HCT116 (cell line): ENCODE measurements at regions not wholly inside any gene's neighbourhood (a gene's known extent, or its start where the extent isn't known, plus 50 kb on each side); places are given as distances from the start of the nearest gene placed in this dataset.

Experiments
- ATAC-seq: fragments of 200-7000 bp; cut with Tn5 transposase; 2 replicates; pipeline ENCODE4 v1.9.1; 2020; ENCODE audit warnings: mild to moderate bottlenecking, moderate library complexity
- BruUV-seq: library from RNA; stranded (reverse); fragments of 400-500 nt; replicated peaks from 2 replicates; lab custom pipeline; 2021; lab: Mats Ljungman, UMichigan
- CTCF ChIA-PET: fragments of 300-600 bp; sonication (Branson Sonifier 250); formaldehyde crosslinking; loops from one replicate; lab custom pipeline; 2021; ENCODE audit warnings: antibody characterized with exemption; lab: Charles Lee
- POLR2A ChIA-PET: fragments of 300-600, 350-600 bp; sonication (Branson Sonifier 250); formaldehyde crosslinking; loops from one replicate; lab custom pipeline; 2021; ENCODE audit warnings: antibody characterized with exemption; lab: Charles Lee
- RAD21 ChIA-PET, 2 experiments: fragments of 300-600 bp; sonication (Branson Sonifier 250); formaldehyde crosslinking; loops; one replicate each; lab custom pipeline; 2023; ENCODE audit warnings: low total read pairs in 2 of 2; ENCODE audit not compliant: uncharacterized antibody in 2 of 2, unreplicated experiment in 2 of 2, low non-redundant PET in 1 of 2; lab: Charles Lee
- DNase-seq: peaks from one replicate; pipeline ENCODE4 v3.0.0-alpha.2; 2010; ENCODE audit warnings: low read depth, low spot score
- H2AFZ ChIP-seq: fragments of 200-600 bp; shearing (Covaris generic), sonication (generic); 2 replicates; pipeline ENCODE4 v1.6.1; 2017; ENCODE audit warnings: low read depth, mixed run types, mixed read lengths, antibody characterized with exemption, low read length; ENCODE audit not compliant: poor library complexity, severe bottlenecking
- H3K27ac ChIP-seq: 2 replicates; pipeline ENCODE4 v1.5.1; 2012; ENCODE audit warnings: low read depth, low read length
- H3K27me3 ChIP-seq: fragments of 200-600 bp; sonication (generic); 2 replicates; pipeline ENCODE4 v1.6.1; 2016; ENCODE audit warnings: mixed run types, low read length, mixed read lengths; ENCODE audit not compliant: insufficient read depth
- H3K36me3 ChIP-seq, 2 experiments: fragments of 200-500 bp in 1 of 2; fragments of 200-600 bp in 1 of 2; sonication (Bioruptor generic) in 1 of 2; sonication (generic) in 1 of 2; 2 replicates each; pipeline versions ENCODE4 v1.5.1 to v1.6.1; 2014 to 2016; ENCODE audit warnings: low read length in 2 of 2, inconsistent platforms in 1 of 2, mixed read lengths in 1 of 2, mixed run types in 1 of 2; ENCODE audit not compliant: insufficient read depth in 2 of 2, control insufficient read depth in 1 of 2
- H3K4me1 ChIP-seq, 2 experiments: fragments of 200-600 bp in 1 of 2; sonication (generic) in 1 of 2; 2 replicates each; pipeline versions ENCODE4 v1.5.1 to v1.6.1; 2012 to 2017; ENCODE audit warnings: low read length in 2 of 2, inconsistent platforms in 1 of 2, mild to moderate bottlenecking in 1 of 2, mixed read lengths in 1 of 2, mixed run types in 1 of 2, moderate library complexity in 1 of 2; ENCODE audit not compliant: insufficient read depth in 2 of 2, control insufficient read depth in 1 of 2
- H3K4me2 ChIP-seq: fragments of 200-600 bp; sonication (generic); 2 replicates; pipeline ENCODE4 v1.6.1; 2017; ENCODE audit warnings: mixed run types, low read length, mixed read lengths
- H3K4me3 ChIP-seq, 2 experiments: fragments of 200-600 bp in 1 of 2; sonication (generic) in 1 of 2; replicated peaks in 1 of 2; 2 replicates each; pipeline ENCODE4 v1.5.1; 2011 to 2016; ENCODE audit warnings: low read length in 2 of 2, control low read depth in 1 of 2, low read depth in 1 of 2, mild to moderate bottlenecking in 1 of 2, mixed read lengths in 1 of 2, mixed run types in 1 of 2
- H3K79me2 ChIP-seq: fragments of 200-600 bp; sonication (generic); 2 replicates; pipeline ENCODE4 v1.6.1; 2017; ENCODE audit warnings: mild to moderate bottlenecking, mixed run types, low read length, moderate library complexity, mixed read lengths; ENCODE audit not compliant: insufficient read depth
- H3K9ac ChIP-seq: fragments of 200-600 bp; sonication (generic); 2 replicates; pipeline ENCODE4 v1.6.1; 2016; ENCODE audit warnings: low read length, mixed read lengths
- H3K9me2 ChIP-seq: fragments of 200-600 bp; sonication (generic), shearing (Covaris generic); 2 replicates; pipeline ENCODE4 v1.6.1; 2017; ENCODE audit warnings: mixed run types, mild to moderate bottlenecking, moderate library complexity; ENCODE audit not compliant: insufficient read depth
- H3K9me3 ChIP-seq, 2 experiments: fragments of 200-500 bp in 1 of 2; fragments of 200-600 bp in 1 of 2; sonication (Bioruptor generic) in 1 of 2; sonication (generic) in 1 of 2; 2 replicates each; pipeline ENCODE4 v1.6.1; 2014 to 2017; ENCODE audit warnings: low read length in 2 of 2, mixed read lengths in 2 of 2, inconsistent platforms in 1 of 2, low read depth in 1 of 2, mild to moderate bottlenecking in 1 of 2, mixed run types in 1 of 2, moderate library complexity in 1 of 2; ENCODE audit not compliant: control insufficient read depth in 1 of 2, insufficient read depth in 1 of 2
- H4K20me1 ChIP-seq: fragments of 200-600 bp; sonication (generic), shearing (Covaris generic); 2 replicates; pipeline ENCODE4 v1.6.1; 2017; ENCODE audit warnings: mixed run types, mild to moderate bottlenecking, moderate library complexity; ENCODE audit not compliant: insufficient read depth
- CBX3 ChIP-seq: IDR thresholded peaks from 2 replicates; pipeline ENCODE4 v1.6.1; 2012; ENCODE audit warnings: low read depth
- CEBPB ChIP-seq: IDR thresholded peaks from 2 replicates; pipeline ENCODE4 v1.6.1; 2012; ENCODE audit warnings: low read depth
- EGR1 ChIP-seq: IDR thresholded peaks from 2 replicates; pipeline ENCODE4 v1.6.1; 2012; ENCODE audit warnings: low read depth
- EZH2phosphoT487 ChIP-seq: fragments of 200-600 bp; IDR thresholded peaks from 2 replicates; pipeline ENCODE4 v1.6.1; 2018; ENCODE audit warnings: antibody characterized with exemption, borderline replicate concordance
- FOSL1 ChIP-seq: IDR thresholded peaks from 2 replicates; pipeline ENCODE4 v1.6.1; 2012; ENCODE audit warnings: low read depth
- JUND ChIP-seq: IDR thresholded peaks from 2 replicates; pipeline ENCODE4 v1.6.1; 2012
- POLR2A ChIP-seq: IDR thresholded peaks from 2 replicates; pipeline ENCODE4 v1.7.0; 2011; ENCODE audit warnings: borderline replicate concordance; ENCODE audit not compliant: insufficient read depth, insufficient read length; ENCODE audit errors: extremely low read depth
- POLR2AphosphoS5 ChIP-seq: IDR thresholded peaks from 2 replicates; pipeline ENCODE4 v1.6.1; 2011; ENCODE audit warnings: mild to moderate bottlenecking, low read depth, low read length, moderate library complexity
- RAD21 ChIP-seq: IDR thresholded peaks from 2 replicates; pipeline ENCODE4 v1.6.1; 2012; ENCODE audit warnings: low read depth, mild to moderate bottlenecking
- SIN3A ChIP-seq: IDR thresholded peaks from 2 replicates; pipeline ENCODE4 v1.6.1; 2012; ENCODE audit warnings: low read depth
- SP1 ChIP-seq: IDR thresholded peaks from 2 replicates; pipeline ENCODE4 v1.6.1; 2012; ENCODE audit warnings: low read depth
- SRF ChIP-seq: IDR thresholded peaks from 2 replicates; pipeline ENCODE4 v1.6.1; 2012; ENCODE audit warnings: low read depth
- TCF7L2 ChIP-seq: IDR thresholded peaks from 2 replicates; pipeline ENCODE4 v1.7.0; 2011; ENCODE audit warnings: borderline replicate concordance, inconsistent platforms; ENCODE audit not compliant: insufficient read depth, insufficient read length; ENCODE audit errors: extremely low read depth
- YY1 ChIP-seq: IDR thresholded peaks from 2 replicates; pipeline ENCODE4 v1.6.1; 2011; ENCODE audit warnings: low read length, low read depth, moderate library complexity, mild to moderate bottlenecking; ENCODE audit not compliant: insufficient replicate concordance; ENCODE audit errors: extremely low read depth
- ZFX ChIP-seq: fragments of 450-650 bp; IDR thresholded peaks from 2 replicates; pipeline ENCODE4 v1.6.1; 2017
- ZNF274 ChIP-seq: fragments of 200-500 bp; sonication (Bioruptor generic); IDR thresholded peaks from 2 replicates; pipeline ENCODE4 v1.6.1; 2014; ENCODE audit warnings: mild to moderate bottlenecking, low read depth, low read length, inconsistent platforms
- intact Hi-C: fragments of 100-400 bp; cut with micrococcal nuclease; formaldehyde crosslinking; loops from 2 replicates; pipeline ENCODE4 v1.10.0; 2022
- TF ChIP-seq, protein P1 (sequence below): IDR thresholded peaks from 2 replicates; pipeline ENCODE4 v1.6.1; 2012

DNA sequence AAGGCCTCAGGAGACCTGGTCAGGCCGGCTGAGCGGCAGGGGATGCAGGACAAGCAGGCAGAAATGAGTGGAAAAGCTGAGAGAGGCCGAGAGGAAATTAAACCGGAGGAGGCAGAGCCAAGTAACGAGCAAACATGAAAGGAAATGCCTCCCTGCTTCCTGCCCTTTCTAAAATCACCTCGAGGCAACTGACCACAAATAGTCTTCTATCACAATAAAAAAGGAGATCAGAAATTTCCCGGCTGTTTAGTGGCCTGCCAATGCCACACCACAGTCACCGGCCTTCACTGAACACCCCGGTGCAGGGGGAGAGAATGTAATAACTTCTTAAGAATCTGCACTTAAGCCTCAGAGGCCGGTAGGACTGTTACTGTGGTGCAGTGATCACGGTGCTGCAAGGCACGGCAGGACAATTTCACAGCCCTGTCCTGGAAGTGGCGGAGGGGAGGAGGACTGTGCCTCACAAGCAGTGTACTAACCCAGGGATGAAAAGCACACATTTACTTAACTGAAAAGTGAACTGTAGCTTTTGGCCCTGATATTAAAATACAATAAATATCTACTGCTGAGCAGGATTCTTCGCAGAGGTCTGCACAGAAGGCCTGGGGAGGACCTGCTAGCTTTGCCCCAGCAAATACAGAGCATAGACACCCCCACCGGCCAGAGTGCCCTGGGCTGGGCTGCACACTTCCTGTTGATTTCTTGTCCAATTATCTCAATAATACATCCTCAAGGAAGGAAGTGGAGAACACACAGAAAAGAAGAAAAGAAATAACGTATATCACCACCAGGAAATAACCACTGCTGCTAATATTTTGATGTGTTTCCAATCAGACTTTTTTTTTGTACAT is 183.5 kb upstream of the NSMCE3 start:
- RAD21 ChIA-PET = no interaction called here
- intact Hi-C loops = no loop called here
- TF ChIP-seq JUND (peak; percentile 31; the same call in 1 of the 2 replicates), EZH2phosphoT487 (no peak), SP1 (0 out of 2 replicates have a peak, but pooled peaks have one; percentile 15), POLR2AphosphoS5 (no peak), EGR1 (no peak), YY1 (no peak), ZFX (no peak), FOSL1 (0 out of 2 replicates have a peak, but pooled peaks have one; percentile 22), TCF7L2 (peak; percentile 85), CEBPB (no peak), RAD21 (no peak), SIN3A (no peak), POLR2A (no peak), ZNF274 (no peak), CBX3 (no peak), SRF (no peak)
- TF ChIP-seq, protein P1, sequence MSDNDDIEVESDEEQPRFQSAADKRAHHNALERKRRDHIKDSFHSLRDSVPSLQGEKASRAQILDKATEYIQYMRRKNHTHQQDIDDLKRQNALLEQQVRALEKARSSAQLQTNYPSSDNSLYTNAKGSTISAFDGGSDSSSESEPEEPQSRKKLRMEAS = no peak
- Histone ChIP-seq H3K4me3 (no peak overlapping the region), H3K27ac (peak overlapping the region; percentile 60), H3K4me1 (peaks cover 21 to 32% of the 10 kb centered on the region in 2 experiments; a peak in 3 of 4 replicates), H3K9me2 (no peaks in the 10 kb centered on the region), H3K9me3 (no peaks in the 10 kb centered on the region), H3K79me2 (no peaks in the 10 kb centered on the region), H4K20me1 (no peaks in the 10 kb centered on the region), H3K9ac (no peak overlapping the region), H3K4me2 (peak overlapping the region; percentile 37), H3K36me3 (no peaks in the 10 kb centered on the region), H3K27me3 (peaks cover 6% of the 10 kb centered on the region; the same call in 1 of the 2 replicates), H2AFZ (no peak overlapping the region)
- POLR2A ChIA-PET = no interaction called here
- no TSS peak for BruUV-seq
- ATAC-seq (peak; percentile 87), DNase-seq (peak; percentile 29)
- CTCF ChIA-PET = no interaction called here
